AG09319 (cell line): ENCODE measurements at regions not wholly inside any gene's neighbourhood (a gene's known extent, or its start where the extent isn't known, plus 50 kb on each side); places are given as distances from the start of the nearest gene placed in this dataset.

Experiments
- DNase-seq: peaks from one replicate; pipeline ENCODE4 v3.0.0-alpha.2; 2010; ENCODE audit warnings: low read depth; ENCODE audit errors: extremely low read depth
- TF ChIP-seq, protein P1 (sequence below): IDR thresholded peaks from 2 replicates; pipeline ENCODE4 v1.5.1; 2011; ENCODE audit warnings: low read depth, mild to moderate bottlenecking, inconsistent platforms, low read length, moderate library complexity

DNA sequence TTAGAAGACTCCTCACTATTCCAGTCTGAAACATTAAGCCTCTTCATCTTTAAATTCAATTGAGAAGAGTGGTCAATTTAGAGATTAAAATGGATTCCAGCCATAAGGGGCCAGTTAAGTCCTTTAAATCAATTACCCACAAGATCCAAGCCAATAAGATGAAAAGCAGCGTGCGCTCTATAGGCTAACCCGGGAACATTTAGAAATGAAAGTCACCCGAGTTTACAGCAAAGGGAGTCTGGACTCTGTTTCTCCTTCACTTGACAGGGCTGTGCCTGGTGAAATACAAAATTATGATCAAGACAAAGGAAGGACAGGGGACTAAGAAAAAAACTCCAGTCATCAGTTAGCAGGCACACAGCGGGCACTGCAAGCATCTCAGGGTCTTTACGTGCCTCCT lies 393.7 kb downstream of the QKI start:
- no peak for DNase-seq
- TF ChIP-seq, protein P1, sequence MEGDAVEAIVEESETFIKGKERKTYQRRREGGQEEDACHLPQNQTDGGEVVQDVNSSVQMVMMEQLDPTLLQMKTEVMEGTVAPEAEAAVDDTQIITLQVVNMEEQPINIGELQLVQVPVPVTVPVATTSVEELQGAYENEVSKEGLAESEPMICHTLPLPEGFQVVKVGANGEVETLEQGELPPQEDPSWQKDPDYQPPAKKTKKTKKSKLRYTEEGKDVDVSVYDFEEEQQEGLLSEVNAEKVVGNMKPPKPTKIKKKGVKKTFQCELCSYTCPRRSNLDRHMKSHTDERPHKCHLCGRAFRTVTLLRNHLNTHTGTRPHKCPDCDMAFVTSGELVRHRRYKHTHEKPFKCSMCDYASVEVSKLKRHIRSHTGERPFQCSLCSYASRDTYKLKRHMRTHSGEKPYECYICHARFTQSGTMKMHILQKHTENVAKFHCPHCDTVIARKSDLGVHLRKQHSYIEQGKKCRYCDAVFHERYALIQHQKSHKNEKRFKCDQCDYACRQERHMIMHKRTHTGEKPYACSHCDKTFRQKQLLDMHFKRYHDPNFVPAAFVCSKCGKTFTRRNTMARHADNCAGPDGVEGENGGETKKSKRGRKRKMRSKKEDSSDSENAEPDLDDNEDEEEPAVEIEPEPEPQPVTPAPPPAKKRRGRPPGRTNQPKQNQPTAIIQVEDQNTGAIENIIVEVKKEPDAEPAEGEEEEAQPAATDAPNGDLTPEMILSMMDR = no peak

DNA sequence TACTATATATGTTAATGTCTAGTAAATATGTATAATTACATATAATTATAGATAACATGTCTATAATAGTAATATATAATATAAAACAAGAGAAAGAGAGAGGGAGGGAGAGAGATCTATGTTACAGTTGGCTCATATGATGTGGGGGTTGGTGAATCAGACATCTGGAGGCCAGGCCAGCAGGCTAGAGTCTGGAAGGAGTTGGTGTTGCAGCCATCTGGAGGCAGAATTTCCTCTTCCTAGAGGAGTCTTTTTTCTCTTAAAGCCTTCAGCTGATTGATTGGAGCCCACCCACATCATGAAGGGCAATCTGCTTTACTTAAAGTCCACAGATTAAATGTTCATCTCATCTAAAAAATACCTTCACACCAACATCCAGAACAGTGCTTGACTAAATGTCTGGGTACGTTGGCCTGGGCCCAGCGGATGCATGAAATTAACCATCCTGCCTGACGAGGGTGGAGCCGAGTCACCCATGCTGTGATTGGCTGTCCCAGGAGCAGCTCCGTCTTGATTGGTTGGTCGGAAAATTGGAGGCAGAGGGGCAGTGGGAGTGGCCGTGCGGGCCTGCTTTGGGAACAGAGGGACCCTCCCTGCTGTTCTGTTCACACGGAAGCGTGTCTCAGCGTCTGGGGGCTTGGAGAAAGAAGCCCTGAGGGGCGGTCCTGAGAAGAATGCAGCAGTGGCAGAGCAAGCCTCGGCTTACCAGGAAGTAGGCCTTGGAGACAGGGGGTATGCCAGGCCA lies 392.4 kb downstream of the QKI start:
- no peak for DNase-seq

DNA sequence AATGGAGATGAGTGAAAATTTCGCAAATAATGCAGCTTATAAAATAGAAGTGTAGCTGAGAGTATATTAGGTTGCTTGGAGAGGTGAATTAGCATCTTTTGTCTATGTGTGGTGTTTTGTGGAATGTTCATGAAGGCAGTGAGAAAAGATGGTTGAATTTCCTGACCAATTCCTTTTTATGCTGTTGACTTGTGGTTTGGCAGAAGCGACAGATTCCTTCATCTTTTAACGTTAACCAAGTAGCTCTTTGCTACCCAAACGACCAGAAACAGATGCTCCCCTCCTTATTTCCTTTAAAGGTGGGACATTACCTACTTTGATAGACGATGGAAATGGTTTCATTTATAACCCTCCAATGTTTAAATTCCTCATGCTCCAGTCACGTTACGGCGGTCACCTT lies 390.5 kb downstream of the QKI start:
- TF ChIP-seq, protein P1 = no peak
- DNase-seq = no peak

More for the DNA sequence above, 392.4 kb downstream of the QKI start:
- TF ChIP-seq, protein P1 = no peak

DNA sequence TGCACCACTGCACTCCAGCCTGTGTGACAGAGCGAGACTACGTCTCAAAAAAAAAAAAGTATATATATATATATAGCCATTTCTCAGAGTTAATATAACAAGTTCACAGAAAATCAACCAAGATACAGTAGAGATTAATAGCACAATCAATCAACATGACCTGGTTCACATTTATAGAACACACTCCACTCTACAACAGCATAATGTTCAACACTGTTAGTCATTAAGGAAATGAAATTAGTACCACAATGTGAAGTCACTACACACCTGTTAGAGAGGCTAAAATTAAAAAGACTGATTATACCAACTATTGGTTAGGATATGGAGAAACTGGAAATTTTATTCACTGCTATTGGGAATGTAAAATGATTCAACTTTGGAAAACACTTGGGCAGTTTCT lies 387.7 kb downstream of the QKI start:
- no peak for DNase-seq
- TF ChIP-seq, protein P1 = no peak

DNA sequence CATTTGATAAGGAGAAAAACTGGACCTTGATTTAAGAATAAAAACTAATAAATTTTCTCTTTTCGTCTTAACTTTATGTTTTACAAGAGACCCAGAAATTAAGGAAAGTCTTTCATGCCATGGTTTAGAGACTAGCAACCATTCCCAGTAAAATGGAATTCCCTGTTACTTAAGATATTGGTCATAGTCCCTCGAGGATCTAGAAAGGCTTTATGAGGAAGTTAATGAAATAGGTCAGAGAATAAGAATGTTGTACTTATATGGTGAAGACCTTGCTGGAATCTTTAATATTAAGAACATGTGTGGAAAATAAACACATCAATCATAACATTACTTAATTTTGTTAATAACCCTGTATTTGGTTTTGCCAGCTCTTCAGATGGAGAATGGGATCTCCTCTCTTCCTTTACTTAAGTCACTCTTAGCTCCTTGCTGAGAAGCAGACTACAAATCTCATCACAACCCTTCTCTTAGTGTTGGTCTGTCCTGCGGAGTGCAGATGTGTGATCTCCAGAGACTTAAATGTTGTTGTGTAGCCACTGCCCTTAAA lies 382.9 kb downstream of the QKI start:
- TF ChIP-seq, protein P1 = no peak
- DNase-seq = no peak

DNA sequence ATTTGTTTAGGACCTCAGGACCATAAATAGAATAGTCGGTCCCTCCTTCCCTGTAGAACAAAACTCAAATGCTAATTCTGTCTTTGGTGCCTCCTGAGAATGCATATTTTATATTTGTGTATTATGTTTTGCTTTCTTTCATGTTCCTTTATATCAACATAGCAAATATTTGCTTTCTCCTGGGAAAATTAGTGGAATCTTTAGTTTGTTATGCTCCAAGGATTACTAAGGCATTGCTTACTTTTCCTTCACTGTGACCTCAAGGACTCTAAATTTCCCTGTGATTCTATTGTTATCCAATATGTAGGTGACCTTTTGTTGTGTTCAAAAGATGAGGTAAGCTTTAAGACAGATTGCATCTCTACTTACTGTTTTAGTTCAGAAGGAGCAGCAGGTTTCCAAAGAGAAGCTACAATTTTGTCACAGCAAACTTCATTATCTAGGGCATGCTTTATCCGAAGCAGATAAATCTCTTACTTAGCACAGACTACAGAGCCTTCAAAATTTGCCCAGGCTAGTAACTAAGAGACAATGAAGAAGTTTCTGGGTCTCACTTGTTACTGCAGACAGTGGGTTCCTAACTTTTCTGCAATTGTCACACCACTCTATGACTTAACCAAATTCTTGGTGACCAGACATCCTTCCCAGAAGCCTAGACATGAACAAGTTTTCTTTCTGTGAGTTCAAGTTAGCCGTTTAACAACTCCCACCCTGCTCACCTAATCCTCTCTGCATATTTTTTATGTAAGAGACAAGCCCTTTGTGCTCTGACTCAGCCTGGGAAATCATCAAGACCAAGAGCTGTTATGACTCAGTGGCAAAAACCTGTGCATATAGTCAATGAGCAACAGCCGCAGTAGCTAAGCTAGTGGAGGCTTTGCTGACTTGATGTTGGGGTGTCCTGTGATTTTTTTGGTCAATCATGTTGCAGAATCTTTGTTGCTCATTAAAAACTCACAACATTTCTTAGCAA lies 378.8 kb downstream of the QKI start:
- TF ChIP-seq, protein P1 = no peak
- no peak for DNase-seq
